HG03139 (cell line): ENCODE measurements at regions not wholly inside any gene's neighbourhood (a gene's known extent, or its start where the extent isn't known, plus 50 kb on each side); places are given as distances from the start of the nearest gene placed in this dataset.

ENCODE experiments used
- ATAC-seq: cut with Tn5 transposase; IDR thresholded peaks from one replicate; pipeline ENCODE4 v1.9.1; 2021; ENCODE audit not compliant: unreplicated experiment

DNA sequence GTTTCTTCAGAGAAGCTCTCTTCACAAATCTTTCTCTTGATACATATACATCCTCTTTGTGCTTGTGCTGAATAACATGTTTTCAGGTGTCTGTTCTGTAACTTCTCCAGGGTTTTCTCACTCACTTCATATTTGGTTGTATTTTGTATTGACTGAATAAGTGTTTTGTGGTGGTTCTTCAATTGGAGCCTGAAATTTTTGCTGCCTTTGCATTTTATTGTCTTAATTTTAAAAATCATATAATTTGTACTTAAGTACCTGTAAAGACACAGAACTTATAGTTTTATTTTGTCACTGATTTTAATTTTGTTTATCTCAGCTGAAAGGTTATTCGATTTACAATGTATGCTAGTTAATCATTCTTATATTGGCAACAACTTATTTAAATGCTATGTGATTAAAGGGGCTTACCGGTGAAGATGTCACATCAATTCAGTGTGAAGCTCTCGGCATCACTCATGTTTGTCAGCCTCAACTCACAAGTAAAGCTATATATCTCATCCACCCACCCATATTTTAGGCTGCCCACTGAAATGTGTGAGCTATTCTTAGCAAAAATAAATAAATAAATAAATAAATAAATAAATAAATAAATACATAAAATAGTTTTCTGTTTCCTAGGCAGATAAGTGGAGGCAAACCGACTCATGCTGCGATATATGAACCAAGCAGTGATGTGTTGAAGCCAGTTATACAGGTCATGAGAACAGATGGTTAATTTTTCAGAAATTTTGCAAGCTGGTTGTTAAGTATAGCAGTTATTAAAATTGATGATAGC is 76.4 kb upstream of the FSTL5 start:
- ATAC-seq = no peak

DNA sequence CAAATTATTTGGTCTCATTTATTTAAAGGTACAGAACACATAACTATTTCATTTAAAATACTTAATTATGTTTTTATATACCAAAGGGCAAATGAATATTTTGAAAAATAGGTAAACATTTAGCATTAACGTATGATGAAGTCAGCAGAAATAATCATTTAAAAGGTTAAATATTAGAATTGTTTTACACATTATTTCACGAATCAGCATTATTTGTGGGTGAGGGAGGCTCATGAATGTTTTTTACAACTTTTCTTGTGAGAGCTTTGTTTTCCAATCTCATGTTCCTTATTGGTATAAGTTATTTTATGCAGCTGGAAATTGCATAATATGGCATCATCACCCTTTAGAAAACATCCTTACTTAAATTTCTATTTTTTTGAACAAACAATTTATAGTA is 73.9 kb upstream of the FSTL5 start:
- ATAC-seq = no peak

DNA sequence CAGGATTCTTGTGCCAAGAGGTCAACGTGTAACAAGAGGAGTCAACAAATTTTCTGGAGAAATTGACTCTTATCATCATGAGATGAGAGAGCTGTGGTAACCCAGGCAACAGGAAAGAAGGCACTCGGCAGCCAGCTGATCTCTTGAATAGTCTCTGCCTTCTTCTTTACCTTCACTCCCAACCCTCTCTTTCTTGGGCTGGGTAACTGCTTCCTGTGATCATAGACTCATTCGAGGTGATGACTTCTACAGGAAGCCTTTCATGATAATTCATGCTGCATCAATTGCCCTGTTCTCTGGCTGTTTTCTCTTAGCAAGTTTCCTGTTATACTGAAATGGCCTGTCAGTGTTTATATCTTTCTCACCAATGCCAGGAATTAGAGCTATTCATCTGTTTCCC is 70.8 kb upstream of the FSTL5 start:
- ATAC-seq = no peak

DNA sequence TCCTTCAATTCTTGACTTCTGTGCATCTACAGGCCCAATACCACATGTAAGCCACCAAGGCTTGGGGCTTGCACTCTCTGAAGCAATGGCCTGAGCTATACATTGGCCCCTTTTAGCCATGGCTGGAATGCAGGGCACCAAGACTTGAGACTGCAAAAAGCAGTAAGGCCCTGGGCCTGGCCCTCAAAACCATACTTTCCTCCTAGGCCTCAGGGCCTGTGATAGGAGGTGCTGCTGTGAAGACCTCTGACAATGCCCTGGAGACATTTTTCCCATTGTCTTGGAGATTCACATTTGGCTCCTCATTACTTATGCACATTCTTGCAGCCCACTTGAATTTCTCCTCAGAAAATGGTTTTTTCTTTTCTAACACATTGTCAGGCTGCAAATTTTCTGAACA is 68.5 kb upstream of the FSTL5 start:
- ATAC-seq = no peak

DNA sequence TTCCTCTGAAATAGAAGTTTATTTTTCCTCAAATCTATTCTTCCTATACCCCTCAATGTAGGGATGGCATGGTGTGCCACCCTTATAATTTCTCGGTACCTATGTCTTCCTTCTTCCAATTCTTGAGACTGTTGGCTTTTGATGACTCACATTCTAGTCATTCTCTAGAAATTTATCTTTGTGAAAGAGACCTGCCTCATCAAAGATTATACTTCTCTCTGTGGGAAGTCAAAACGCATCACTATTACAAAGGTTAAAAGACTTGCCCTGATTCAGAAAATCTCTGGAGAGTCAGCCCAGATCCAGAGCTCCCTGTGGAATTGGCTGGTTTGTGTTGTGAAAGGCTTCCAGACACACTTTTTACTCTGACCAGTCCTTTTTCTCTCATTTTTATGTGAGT is 65.9 kb upstream of the FSTL5 start:
- ATAC-seq = no peak

DNA sequence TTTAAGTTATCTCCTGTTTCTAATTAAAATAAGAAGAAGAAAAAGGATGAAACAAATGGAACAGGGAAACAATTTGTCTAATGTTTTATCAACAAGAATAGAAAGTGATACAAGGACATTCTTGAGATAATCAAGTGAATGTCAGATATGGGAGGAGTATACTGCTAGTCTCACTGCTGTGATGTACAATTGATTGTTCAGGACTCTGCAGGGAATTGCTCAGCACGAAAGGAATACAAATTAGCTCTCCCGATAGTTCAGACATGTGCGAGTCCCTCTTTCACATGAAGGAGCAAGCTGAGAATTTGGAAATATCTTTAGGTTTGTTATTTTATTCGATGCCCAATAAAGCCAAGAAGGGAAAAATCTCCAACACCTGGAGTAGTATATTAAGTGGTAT is 57.3 kb upstream of the FSTL5 start:
- ATAC-seq = no peak
